OCI-LY7 (cell line): ENCODE measurements at regions not wholly inside any gene's neighbourhood (a gene's known extent, or its start where the extent isn't known, plus 50 kb on each side); places are given as distances from the start of the nearest gene placed in this dataset.
"Not testable (repeated sequence)": the region's sequence is repeated elsewhere in the genome, so short reads cannot be mapped to it uniquely, and the experiment has no call there.

Source experiments
- BruUV-seq: library from RNA; stranded (reverse); fragments of 400-500 nt; replicated peaks from 2 replicates; lab custom pipeline; 2021; lab: Mats Ljungman, UMichigan
- CTCF ChIA-PET: fragments of 300-600 bp; sonication (Branson Sonifier 250); formaldehyde crosslinking; loops from one replicate; lab custom pipeline; 2022; ENCODE audit warnings: antibody characterized with exemption; ENCODE audit not compliant: unreplicated experiment; lab: Charles Lee
- POLR2A ChIA-PET: fragments of 300-600 bp; sonication (Branson Sonifier 250); formaldehyde crosslinking; loops from one replicate; lab custom pipeline; 2022; ENCODE audit warnings: antibody characterized with exemption; lab: Charles Lee
- DNase-seq: peaks from one replicate; pipeline ENCODE4 v3.0.0-alpha.2; 2015; ENCODE audit warnings: low spot score
- H2AFZ ChIP-seq: fragments of 200-600 bp; sonication (generic), shearing (Covaris generic); 2 replicates; pipeline ENCODE4 v1.6.1; 2014; ENCODE audit warnings: mild to moderate bottlenecking, antibody characterized with exemption, low read length, moderate library complexity
- H3K27ac ChIP-seq: fragments of 200-600 bp; sonication (generic); 2 replicates; pipeline ENCODE4 v1.5.1; 2014; ENCODE audit warnings: mixed run types, low read depth, mild to moderate bottlenecking, moderate library complexity, low read length, inconsistent platforms; ENCODE audit not compliant: poor library complexity, severe bottlenecking
- H3K36me3 ChIP-seq: fragments of 200-600 bp; sonication (generic); 2 replicates; pipeline ENCODE4 v1.6.1; 2014; ENCODE audit warnings: mild to moderate bottlenecking, antibody characterized with exemption, low read length, moderate library complexity, mixed read lengths; ENCODE audit not compliant: insufficient read depth
- H3K4me1 ChIP-seq: fragments of 200-600 bp; sonication (generic); 2 replicates; pipeline ENCODE4 v1.5.1; 2014; ENCODE audit warnings: mild to moderate bottlenecking, low read length; ENCODE audit not compliant: insufficient read depth, poor library complexity, severe bottlenecking
- H3K4me2 ChIP-seq: fragments of 200-600 bp; sonication (generic); 2 replicates; pipeline ENCODE4 v1.6.1; 2014; ENCODE audit warnings: mild to moderate bottlenecking, low read length
- H3K4me3 ChIP-seq: fragments of 200-600 bp; sonication (generic); 2 replicates; pipeline ENCODE4 v1.5.1; 2014; ENCODE audit warnings: mild to moderate bottlenecking, low read depth, low read length; ENCODE audit not compliant: poor library complexity, severe bottlenecking
- H3K79me2 ChIP-seq: fragments of 200-600 bp; sonication (generic); 2 replicates; pipeline ENCODE4 v1.6.1; 2016; ENCODE audit warnings: low read depth, mild to moderate bottlenecking, low read length, moderate library complexity, mixed read lengths; ENCODE audit not compliant: insufficient read depth
- H3K9me2 ChIP-seq: fragments of 200-600 bp; sonication (generic); 2 replicates; pipeline ENCODE4 v1.6.1; 2016; ENCODE audit warnings: mild to moderate bottlenecking, low read length, mixed read lengths; ENCODE audit not compliant: insufficient read depth
- H3K9me3 ChIP-seq: fragments of 200-600 bp; sonication (generic); 2 replicates; pipeline ENCODE4 v1.6.1; 2014; ENCODE audit warnings: mild to moderate bottlenecking, mixed run types, low read length, mixed read lengths
- H4K20me1 ChIP-seq: fragments of 200-600 bp; sonication (generic); 2 replicates; pipeline ENCODE4 v1.6.1; 2014; ENCODE audit warnings: mild to moderate bottlenecking, antibody characterized with exemption, low read length, moderate library complexity, mixed read lengths; ENCODE audit not compliant: insufficient read depth
- EZH2phosphoT487 ChIP-seq: fragments of 200-600 bp; sonication (generic); IDR thresholded peaks from 2 replicates; pipeline ENCODE4 v1.6.1; 2018; ENCODE audit warnings: low read depth, borderline replicate concordance, mild to moderate bottlenecking, mixed run types, antibody characterized with exemption, low read length, moderate library complexity, mixed read lengths
- intact Hi-C: fragments of 100-400 bp; cut with micrococcal nuclease; formaldehyde crosslinking; loops from one replicate; pipeline ENCODE4 v1.10.0; 2022; ENCODE audit not compliant: unreplicated experiment
- TF ChIP-seq, protein P1 (sequence below): fragments of 200-600 bp; sonication (generic); conservative IDR thresholded peaks from 2 replicates; pipeline ENCODE4 v1.5.1; 2014; ENCODE audit warnings: mild to moderate bottlenecking, antibody characterized with exemption, low read length, moderate library complexity, mixed read lengths

DNA sequence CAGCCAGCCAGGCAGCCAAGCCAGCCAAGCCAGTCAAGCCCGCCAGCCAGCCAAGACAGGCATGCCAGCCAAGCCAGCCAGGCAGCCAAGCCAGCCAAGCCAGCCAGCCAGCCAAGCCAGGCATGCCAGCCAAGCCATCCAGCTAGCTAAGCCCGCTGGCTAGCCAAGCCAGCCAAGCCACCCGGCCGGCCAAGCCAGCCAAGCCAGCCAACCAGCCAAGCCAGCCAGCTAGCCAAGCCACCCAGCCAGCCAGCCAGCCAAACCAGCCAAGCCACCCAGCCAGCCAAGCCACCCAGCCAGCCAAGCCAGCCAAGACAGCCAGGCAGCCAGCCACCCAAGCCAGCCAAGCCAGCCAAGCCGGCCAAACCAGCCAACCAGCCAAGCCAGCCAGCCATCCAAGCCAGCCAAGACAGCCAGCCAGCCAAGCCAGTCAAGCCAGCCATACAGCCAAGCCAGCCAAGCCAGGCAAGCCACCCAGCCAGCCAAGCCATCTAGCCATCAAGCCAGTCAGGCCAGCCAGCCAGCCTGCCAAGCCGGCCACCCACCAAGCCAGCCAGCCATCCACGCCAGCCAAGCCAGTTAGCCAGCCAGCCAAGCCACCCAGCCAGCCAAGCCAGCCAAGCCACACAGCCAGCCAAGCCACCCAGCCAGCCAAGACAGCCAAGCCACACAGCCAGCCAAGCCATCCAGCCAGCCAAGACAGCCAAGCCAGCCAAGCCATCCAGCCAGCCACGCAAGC lies 349.2 kb upstream of the PLGLB2 start:
- H4K20me1 ChIP-seq, H3K4me1 ChIP-seq, DNase-seq, H3K9me2 ChIP-seq, H3K4me3 ChIP-seq, POLR2A ChIA-PET, H2AFZ ChIP-seq, CTCF ChIA-PET, H3K9me3 ChIP-seq, H3K79me2 ChIP-seq, intact Hi-C loops, H3K27ac ChIP-seq, H3K36me3 ChIP-seq, BruUV-seq, H3K4me2 ChIP-seq: not testable (repeated sequence)

DNA sequence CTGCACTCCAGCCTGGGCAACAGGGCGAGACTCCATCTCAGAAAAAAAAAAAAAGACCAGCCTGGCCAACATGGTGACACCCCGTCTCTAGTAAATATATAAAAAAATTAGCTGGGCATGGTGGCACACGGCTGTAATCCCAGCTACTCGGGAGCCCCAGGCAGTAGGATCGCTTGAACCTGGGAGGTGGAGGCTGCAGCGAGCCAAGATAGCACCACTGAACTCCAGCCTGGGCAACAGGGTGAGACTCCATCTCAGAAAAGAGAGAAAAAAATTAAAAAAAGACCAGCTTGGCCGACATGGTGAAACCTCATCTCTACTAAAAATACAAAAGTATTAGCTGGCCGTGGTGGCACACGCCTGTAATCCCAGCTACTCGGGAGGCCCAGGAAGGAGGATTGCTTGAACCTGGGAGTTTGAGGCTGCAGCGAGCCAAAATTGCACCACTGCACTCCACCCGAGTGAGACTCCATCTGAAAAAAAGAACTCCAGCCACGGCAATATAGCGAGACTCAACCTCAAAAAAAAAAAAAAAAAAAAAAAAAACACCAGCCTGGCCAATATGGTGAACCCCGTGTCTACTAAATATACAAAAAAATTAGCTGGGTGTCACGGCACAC lies 346.1 kb upstream of the PLGLB2 start:
- Histone ChIP-seq H3K4me3 (no peak overlapping the region), H4K20me1 (no peaks in the 10 kb centered on the region), H2AFZ (no peak overlapping the region), H3K4me1 (no peaks in the 10 kb centered on the region), H3K9me3 (no peaks in the 10 kb centered on the region), H3K9me2 (no peaks in the 10 kb centered on the region), H3K27ac (no peak overlapping the region), H3K4me2 (no peak overlapping the region), H3K79me2 (no peaks in the 10 kb centered on the region), H3K36me3 (no peaks in the 10 kb centered on the region)
- DNase-seq = no peak
- intact Hi-C loops = no loop called here
- CTCF ChIA-PET = no interaction called here
- POLR2A ChIA-PET = interaction anchor here (0.7 kb wide), 1 partner anchor 688 kb away, joined by 5 read pairs; no protein-coding TSS in a partner anchor
- BruUV-seq = no TSS peak
- no peak for TF ChIP-seq EZH2phosphoT487
- TF ChIP-seq, protein P1, sequence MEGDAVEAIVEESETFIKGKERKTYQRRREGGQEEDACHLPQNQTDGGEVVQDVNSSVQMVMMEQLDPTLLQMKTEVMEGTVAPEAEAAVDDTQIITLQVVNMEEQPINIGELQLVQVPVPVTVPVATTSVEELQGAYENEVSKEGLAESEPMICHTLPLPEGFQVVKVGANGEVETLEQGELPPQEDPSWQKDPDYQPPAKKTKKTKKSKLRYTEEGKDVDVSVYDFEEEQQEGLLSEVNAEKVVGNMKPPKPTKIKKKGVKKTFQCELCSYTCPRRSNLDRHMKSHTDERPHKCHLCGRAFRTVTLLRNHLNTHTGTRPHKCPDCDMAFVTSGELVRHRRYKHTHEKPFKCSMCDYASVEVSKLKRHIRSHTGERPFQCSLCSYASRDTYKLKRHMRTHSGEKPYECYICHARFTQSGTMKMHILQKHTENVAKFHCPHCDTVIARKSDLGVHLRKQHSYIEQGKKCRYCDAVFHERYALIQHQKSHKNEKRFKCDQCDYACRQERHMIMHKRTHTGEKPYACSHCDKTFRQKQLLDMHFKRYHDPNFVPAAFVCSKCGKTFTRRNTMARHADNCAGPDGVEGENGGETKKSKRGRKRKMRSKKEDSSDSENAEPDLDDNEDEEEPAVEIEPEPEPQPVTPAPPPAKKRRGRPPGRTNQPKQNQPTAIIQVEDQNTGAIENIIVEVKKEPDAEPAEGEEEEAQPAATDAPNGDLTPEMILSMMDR = no peak

DNA sequence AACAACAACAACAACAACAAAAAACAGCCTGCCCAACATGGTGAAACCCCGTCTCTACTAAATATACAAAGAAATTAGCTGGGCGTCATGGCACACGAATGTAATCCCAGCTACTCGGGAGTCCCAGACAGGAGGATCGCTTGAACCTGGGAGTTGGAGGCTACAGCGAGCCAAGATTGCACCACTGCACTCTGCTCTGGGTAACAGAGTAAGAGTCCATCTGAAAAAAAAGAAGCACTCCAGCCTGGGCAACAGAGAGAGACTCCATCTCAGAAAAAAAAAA lies 344.1 kb upstream of the PLGLB2 start:
- H3K27ac ChIP-seq = no peak overlapping the region
- TF ChIP-seq, protein P1 = no peak
- TF ChIP-seq EZH2phosphoT487 = no peak
- intact Hi-C loops = no loop called here
- no peaks in the 10 kb centered on the region for H4K20me1 ChIP-seq
- POLR2A ChIA-PET = no interaction called here
- no peaks in the 10 kb centered on the region for H3K9me2 ChIP-seq
- H3K36me3 ChIP-seq = no peaks in the 10 kb centered on the region
- H3K4me3 ChIP-seq = no peak overlapping the region
- no peaks in the 10 kb centered on the region for H3K79me2 ChIP-seq
- no peaks in the 10 kb centered on the region for H3K4me1 ChIP-seq
- H3K9me3 ChIP-seq = no peaks in the 10 kb centered on the region
- no peak for DNase-seq
- no TSS peak for BruUV-seq
- no peak overlapping the region for H2AFZ ChIP-seq
- H3K4me2 ChIP-seq = no peak overlapping the region
- CTCF ChIA-PET = no interaction called here

DNA sequence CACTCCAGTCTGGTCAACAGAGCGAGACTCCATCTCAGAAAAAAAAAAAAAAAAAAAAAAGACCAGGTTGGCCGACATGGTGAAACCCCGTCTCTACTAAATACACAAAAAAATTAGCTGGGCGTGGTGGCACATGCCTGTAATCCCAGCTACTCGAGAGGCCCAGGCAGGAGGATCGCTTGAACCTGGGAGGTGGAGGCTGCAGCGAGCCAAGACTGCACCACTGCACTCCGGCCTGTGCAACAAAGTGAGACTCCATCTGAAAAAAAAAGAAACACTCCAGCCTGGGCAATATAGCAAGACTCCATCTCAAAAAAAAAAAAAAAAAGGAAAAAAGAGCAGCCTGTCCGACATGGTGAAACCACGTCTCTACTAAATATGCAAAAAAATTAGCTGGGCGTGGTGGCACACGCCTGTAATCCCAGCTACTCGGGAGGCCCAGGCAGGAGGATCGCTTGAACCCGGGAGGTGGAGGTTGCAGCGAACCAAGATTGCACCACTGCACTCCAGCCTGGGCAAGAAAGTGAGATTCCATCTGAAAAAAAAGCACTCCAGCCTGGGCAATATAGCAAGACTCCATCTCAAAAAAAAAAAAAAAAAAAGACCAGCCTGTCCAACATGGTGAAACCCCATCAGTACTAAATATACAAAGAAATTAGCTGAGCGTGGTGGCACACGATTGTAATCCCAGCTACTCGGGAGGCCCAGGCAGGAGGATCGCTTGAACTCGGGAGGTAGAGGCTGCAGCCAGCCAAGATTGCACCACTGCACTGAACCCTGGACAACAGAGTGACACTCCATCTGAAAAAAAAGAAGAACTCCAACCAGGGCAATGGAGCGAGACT lies 343.3 kb upstream of the PLGLB2 start:
- H3K9me2 ChIP-seq, H4K20me1 ChIP-seq, BruUV-seq, H3K79me2 ChIP-seq, H3K4me2 ChIP-seq, H3K27ac ChIP-seq, H3K4me3 ChIP-seq, H3K4me1 ChIP-seq, CTCF ChIA-PET, H3K9me3 ChIP-seq, H2AFZ ChIP-seq, DNase-seq, H3K36me3 ChIP-seq, intact Hi-C loops: not testable (repeated sequence)
- POLR2A ChIA-PET = interaction anchor here (0.7 kb wide), 1 partner anchor 646 kb away, joined by 4 read pairs; no protein-coding TSS in a partner anchor
